GM18498 (cell line): ENCODE measurements at regions not wholly inside any gene's neighbourhood (a gene's known extent, or its start where the extent isn't known, plus 50 kb on each side); places are given as distances from the start of the nearest gene placed in this dataset.

Source experiments
- ATAC-seq: cut with Tn5 transposase; IDR thresholded peaks from one replicate; pipeline ENCODE4 v1.9.1; 2021; ENCODE audit warnings: mild to moderate bottlenecking, moderate library complexity; ENCODE audit not compliant: unreplicated experiment

DNA sequence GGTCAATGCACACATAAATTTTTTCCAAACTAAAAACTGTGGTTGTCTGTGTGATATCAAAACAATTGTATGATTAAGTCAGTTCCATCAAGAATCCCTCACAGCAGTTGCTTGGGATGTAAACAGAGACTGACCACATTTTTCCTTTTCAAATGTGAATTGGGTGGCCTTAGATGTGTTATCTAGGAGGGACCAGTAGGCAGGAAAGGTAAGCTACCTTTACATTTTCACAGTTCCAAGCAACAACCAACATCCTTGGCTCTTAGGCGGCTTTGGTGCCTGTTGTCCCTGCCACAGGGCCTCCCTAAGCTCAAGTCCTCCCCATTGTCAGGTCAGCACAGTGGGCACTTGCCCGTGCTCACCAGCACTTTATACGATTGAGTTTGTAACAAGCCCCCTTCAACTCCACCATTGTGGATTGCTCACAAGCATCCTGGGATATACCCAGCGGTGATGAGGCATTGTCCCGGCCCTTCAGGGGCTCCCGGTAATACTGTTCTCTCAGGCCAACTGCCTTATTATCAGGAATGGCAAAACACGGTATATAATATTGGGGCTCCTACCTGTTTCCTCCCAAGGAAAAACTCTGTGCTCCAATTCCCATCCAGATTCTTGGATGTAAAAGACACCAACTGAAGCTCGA, 114.9 kb upstream of the ANKRD1 start:
- no peak for ATAC-seq

DNA sequence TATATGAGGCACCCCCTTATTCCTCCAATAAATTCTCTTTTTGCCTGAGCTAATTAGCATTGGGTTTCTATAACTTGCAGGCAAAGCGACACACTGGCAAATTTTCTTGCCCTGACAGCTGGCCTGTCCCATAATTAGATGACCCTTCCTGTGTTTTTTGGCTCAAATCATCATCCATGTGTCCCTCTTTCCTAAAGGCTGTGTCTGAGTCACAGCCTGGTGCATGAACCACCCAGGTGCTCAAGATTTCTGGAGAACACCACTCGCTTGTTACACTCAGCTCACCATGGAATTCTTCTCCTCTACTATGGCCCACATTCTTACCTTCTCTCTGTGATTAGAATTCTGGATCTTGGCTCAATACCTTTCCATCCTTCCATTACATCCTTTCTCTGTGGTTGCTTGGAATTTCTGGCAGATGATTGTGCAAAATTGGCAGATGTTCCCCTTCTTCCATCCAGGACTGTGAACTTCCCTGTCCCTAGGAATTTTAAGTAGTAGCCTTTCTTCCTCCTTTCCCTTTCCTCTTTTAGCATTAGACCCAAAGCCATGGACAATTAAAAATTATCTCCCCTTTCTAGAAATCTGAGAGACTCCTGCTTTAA, 116.0 kb upstream of the ANKRD1 start:
- no peak for ATAC-seq

- no peak for ATAC-seq
These were observed 118.1 kb upstream of the ANKRD1 start for GRCh38 chr10:91038971-91039370.

GRCh38 chr10:91040343-91040742, 119.5 kb upstream of the ANKRD1 start:
- ATAC-seq: no peak

DNA sequence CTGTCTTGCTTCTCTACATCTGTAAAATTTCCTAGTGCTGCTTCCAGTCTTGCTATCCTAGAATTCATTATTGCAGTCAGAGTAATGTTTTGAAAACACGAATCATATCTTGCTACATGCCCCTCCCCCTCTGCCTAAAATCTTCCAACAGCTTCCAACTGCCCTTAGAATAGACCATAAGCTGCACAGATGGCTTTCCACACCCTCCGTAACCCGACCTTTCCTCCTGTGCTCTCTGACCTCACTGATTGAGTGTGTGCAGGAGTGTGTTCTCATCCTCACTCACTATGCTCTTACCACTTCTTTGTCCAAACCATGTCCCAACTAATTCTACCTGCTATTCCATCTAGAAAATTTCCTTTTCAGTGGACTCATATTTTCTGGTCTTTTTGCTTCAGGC, 121.2 kb upstream of the ANKRD1 start:
- ATAC-seq: no peak

GRCh38 chr10:91043173-91043910, 122.5 kb upstream of the ANKRD1 start:
- no peak for ATAC-seq

GRCh38 chr10:91046869-91047268, 126.0 kb upstream of the ANKRD1 start:
- no peak for ATAC-seq

GRCh38 chr10:91048380-91048779, 127.5 kb upstream of the ANKRD1 start:
- no peak for ATAC-seq

GRCh38 chr10:91049296-91049987, 128.6 kb upstream of the ANKRD1 start:
- ATAC-seq: no peak

DNA sequence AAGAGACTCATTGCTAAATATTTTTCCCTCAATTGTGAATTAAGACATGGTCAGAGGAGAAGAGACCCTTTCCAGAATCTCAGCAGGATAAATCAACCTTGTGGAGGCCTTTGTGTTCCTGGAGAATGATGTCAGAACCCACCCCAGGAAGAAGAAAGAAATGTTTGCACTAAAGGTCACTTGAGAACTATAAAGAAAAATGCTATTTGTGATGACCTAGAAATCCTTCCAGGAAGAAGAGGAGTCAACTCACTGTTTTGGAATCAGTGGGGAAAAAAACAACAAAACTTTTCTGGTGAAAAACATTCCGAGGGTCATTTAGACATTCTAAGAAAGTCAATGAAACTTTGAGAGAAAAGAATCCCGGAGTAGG, 129.1 kb upstream of the ANKRD1 start:
- no peak for ATAC-seq

GRCh38 chr10:91050371-91051034, 129.6 kb upstream of the ANKRD1 start:
- ATAC-seq: no peak

DNA sequence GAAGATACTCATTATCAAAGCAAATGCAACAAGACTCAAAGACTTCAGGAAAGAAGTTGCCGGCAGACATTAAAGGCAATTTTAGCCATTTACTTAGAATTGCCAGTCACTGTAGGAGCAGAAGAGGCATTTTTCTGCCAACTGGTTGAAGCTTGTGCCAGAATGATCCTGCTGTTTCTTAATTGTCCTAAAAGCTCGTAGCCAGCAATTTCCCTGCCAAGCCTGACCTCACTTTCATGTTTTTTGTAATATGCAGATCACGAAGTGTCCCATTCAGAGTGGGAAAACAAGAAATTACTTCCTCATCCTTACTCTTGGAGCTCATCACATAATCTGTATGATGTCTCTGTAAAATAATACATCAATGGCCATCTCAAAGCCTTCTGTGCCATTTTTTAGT, 130.9 kb upstream of the ANKRD1 start:
- ATAC-seq: no peak

GRCh38 chr10:91054325-91054724, 133.4 kb upstream of the ANKRD1 start:
- ATAC-seq: no peak

DNA sequence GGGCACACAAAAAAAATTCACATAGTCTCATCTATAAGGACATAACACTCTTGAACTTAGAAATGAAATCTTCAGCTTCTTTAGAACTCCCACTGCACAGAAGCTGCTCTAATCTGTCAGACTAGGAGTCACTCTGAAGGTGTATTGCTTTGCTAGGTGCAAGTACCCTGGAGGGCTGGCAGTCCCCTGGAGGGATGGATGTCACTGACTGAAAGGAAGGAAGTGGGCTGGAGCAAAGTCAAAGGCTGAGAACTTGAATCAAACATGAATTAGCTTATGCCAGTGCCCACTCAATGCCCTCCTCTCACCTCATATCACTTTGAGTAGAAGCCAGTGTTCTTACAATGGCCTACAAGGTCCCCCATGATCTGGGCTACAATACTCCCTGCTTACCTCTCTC, 140.3 kb upstream of the ANKRD1 start:
- no peak for ATAC-seq

DNA sequence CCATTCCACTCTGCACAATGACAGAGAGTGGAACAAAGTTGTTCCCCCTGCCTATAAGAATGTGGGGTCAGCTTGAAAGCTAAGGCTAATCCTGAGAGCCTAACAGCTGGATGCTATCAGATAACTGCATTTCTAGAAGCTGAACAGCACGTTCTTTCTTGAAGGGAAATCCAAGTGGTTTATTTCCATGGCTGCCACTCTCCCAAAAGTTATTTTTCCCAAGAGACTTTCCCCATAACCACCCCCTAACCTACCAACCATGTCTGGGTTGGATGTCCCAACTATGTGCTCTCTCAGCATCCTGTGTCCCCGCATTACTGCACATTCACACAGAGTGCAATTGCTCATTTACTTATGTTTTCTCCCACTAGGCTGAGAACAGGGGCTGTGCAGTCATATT, 140.7 kb upstream of the ANKRD1 start:
- ATAC-seq: no peak

GRCh38 chr10:91062091-91062490, 141.2 kb upstream of the ANKRD1 start:
- ATAC-seq: no peak

- ATAC-seq: no peak
These were observed 148.7 kb upstream of the PCGF5 start for GRCh38 chr10:91071786-91072185.

DNA sequence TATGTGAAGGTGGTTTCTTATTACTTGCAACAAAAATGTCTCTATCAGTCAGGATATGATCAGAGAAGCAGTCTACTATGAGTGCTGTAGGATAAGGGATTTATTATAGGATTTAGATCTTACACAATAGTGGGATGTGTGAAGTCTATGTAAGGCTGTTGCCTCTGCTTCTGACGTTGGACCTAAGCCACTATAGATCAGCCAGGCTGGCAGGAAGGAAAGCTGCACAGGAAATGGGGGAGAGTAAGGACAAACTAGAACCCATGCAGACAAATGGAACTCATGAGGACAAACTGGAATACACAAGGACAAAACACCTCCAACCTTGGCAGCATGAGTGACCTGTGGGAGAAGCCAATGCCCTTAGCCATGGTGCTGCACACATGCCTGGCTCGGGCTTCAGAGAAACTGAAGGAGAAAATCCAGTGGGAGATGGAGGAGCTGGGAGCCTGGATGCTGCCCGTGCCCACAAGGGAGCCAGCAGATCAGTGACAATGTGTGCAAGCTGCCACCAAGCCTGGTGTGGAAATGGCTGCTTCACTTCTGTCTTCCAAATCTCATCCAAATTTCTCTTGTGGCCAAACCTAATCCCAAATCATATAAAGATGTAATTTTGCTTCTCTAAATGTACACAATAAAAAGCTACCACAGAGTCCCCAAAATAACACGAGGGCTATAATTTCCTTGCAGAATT, 147.0 kb upstream of the PCGF5 start:
- no peak for ATAC-seq

- no peak for ATAC-seq
These were observed 143.4 kb upstream of the PCGF5 start for GRCh38 chr10:91076991-91077548.

DNA sequence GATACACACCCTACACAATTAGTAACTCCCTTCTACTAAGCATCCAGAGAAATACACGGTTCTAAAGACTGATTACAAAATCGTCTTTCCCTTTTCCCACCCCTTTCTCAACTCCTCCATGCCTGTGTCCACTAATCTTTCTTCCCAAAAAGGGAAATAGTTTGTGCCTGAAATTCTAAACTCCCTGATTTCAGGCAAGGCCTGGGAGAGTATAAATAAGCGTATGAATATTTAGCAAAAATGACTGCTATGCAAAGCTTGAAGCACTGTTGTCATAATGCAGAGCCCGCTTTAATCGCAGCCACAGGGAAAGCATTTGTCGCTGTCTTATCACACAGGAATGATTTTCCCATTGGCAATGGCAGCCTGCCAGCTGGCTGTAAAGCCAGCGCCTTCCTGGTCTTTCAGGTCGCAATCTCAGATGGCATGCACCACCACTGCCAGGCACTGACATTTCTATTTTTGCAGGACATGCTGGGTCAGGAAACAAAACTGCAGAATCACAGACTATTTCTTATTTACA, 142.9 kb upstream of the PCGF5 start:
- no peak for ATAC-seq
